GM21381 (cell line): ENCODE measurements at regions not wholly inside any gene's neighbourhood (a gene's known extent, or its start where the extent isn't known, plus 50 kb on each side); places are given as distances from the start of the nearest gene placed in this dataset.

ENCODE experiments used
- ATAC-seq: cut with Tn5 transposase; IDR thresholded peaks from one replicate; pipeline ENCODE4 v1.9.1; 2021; ENCODE audit warnings: mild to moderate bottlenecking, moderate library complexity; ENCODE audit not compliant: unreplicated experiment

DNA sequence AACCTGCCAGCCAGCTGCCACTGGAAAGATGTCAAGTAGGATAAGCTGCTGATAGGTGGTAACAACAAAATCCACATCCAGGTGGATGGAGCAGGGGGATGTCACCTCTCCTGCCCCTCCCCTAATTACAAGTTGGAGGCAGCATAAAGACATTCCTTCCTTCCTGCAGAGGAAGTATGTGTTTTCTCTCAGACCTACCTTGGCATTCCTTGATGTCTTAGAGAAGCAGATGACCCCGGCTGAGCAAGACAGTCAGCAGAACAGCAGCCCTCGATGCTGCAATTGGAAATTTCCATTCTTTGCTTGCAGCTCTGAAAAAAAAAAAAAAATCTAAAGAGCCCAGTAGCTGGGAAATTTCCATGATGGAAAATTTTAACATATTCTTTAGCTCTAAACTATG, 137.5 kb upstream of the MKLN1 start:
- ATAC-seq = no peak

DNA sequence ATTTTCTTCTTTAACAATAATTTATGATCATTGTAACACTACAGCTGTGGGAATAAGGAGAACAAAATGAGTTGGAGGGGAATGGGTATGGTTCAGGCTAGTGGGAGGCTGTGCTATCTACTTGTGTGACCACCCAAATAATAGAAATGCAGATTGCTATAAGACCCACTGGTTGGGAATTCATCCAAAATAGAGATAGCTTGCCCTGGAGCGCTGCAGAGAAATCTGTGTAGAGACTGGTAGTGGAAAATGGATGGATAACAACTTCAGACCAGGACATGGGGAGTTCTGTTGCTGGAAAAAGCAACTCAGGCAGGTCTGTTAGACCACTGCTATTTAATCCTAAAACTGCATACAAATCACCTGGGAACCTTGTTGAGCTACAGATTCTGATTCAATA, 137.1 kb upstream of the MKLN1 start:
- no peak for ATAC-seq

DNA sequence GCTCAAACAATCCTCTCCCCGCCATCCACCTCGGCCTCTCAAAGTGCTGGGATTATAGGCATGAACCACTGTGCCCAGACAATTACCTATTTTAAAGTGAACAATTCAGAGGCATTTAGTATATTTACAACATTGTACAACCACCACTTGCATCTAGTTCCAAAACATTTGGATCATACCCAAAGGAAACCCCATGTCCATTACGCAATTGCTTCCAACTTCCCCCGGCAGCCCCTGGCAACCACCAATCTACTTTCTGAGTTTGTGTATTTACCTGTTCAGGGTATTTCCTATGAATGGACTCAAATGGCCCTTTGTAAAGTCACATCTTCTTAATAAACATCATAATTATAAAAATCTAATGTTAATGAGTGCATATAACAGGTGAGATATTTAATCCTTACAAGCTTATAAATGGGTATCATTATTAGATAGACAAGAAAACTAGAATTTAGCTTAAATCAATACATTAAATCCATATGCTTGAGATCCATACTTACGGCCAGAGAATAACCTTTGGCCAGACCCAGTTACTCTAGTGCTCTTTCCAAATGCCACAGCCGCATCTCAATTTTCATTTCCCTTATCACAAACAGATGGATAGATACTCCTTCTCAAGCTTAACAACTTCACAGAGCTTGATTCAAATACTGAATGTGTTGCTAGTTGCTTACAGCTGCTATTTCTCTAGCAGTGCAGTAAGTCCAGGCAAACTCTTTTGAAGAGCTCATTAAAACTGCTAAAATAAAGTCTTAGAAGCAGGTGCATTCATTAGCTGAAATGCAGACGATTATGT, 133.4 kb upstream of the MKLN1 start:
- ATAC-seq = no peak

GRCh38 chr7:131196803-131197202, 130.9 kb upstream of the MKLN1 start:
- no peak for ATAC-seq

DNA sequence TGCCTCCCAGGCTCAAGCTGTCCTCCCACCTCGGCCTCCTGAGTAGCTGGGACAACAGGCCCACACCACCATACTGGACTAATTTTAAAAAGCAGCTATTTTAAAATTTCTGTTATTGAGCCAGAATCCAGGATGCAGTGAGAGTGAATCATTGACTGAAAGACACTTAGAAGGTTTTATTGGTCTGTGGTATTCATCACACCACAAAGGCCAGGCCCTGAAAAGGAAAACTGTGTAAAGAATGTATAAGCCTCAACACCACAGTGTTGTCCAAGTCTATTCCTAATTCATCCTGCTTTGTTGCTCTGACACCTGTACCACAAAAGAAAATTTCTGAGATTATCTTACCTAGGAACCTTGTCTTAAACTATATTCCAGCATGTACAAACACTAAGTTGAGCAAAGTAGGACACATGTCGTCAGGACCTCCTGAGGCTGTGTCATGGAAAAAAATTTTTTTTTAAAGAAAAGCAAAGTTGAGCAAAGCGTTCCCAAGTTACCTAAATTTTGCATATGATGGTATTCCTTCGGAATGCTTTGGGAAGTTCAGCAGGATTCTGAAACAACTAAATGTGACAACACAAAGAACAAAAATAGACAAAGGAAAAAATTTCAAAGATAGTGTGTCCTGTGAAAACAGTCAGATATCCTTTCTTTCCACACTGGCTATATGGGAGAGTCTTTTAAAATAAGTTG, 129.6 kb upstream of the MKLN1 start:
- no peak for ATAC-seq

GRCh38 chr7:131202451-131202850, 125.2 kb upstream of the MKLN1 start:
- ATAC-seq = no peak

- no peak for ATAC-seq
These were observed 124.2 kb upstream of the MKLN1 start for GRCh38 chr7:131203291-131203976.

DNA sequence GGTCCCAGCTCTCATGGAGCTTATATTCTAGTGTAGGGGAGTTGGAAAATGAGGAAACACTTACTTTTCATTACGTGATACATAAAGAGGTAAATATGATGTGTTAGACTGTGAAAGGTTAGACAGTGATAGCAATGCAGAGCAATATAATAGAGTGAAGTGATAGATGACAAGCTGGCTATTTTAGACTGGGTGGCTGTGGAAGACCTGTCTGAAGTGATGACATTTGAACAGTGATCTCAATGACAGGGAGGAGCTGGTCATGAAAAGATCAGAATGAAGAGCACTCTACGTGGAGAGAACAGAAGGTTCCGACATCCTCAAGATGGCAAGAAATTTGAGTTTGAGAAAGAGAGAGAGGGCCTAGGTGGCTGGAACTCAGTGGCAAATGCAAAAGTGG, 118.9 kb upstream of the MKLN1 start:
- ATAC-seq = no peak

GRCh38 chr7:131210618-131211017, 117.1 kb upstream of the MKLN1 start:
- ATAC-seq = no peak

GRCh38 chr7:131211500-131211899, 116.2 kb upstream of the MKLN1 start:
- ATAC-seq = no peak

DNA sequence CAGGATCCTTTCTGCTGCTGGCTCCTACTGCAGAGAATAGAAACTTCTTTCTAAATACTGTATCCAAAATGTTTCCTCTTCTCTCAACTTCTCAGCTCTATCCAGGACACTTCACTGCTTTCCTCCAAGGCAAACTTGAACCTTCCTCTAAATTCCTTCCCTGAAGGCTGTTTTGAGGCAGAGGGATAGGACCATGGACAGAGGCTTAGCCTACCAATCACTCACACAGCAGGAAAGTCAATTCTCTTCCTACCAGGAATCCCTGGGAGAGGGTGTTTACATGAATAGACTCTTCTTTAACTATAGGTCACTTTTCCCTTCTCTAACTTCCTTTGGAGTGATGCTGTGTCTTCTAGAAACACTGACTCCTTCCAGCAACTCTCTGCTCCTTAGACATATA, 115.6 kb upstream of the MKLN1 start:
- ATAC-seq = no peak

- no peak for ATAC-seq
These were observed 108.9 kb upstream of the MKLN1 start for GRCh38 chr7:131218727-131219128.

- ATAC-seq = no peak
These were observed 108.2 kb upstream of the MKLN1 start for GRCh38 chr7:131219312-131220041.

DNA sequence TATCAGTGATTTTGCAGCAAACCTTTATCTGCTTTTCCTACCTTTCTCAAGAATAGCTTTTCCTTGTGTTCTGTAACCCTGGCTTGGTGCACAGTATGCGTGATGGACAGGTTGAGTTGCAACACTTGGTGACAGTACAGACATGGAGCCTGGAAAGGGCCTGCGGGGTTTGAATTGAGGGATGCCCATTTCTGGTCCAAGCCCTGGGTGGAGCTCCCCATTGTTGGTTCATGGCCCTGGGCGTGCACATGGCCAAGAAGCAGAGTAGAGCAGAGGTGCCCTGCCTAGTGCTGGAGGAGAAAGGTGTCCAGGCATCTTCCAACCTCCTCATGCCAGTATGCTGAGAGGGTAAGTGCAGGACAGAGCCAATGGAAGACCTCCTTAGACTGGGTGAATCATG, 106.6 kb upstream of the MKLN1 start:
- ATAC-seq = no peak

DNA sequence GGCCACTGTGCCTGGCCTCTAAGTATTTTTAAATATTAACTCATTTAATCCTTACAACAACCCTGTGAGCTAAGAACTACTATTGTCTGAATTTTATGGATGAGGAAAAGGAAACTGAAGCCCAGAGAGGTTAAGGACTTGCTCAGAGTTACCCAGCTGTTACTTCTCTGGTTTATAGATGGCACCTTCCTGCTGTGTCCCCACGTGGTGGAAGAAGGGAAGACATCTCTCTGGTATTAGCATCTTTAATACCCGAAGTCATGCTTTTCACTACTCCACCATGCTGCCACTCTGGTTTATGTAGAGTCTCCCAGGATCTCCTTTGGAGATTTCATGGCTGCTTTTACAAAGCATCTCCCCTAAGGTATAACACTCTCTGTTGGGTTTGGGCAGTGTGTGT, 105.5 kb upstream of the MKLN1 start:
- ATAC-seq = no peak

DNA sequence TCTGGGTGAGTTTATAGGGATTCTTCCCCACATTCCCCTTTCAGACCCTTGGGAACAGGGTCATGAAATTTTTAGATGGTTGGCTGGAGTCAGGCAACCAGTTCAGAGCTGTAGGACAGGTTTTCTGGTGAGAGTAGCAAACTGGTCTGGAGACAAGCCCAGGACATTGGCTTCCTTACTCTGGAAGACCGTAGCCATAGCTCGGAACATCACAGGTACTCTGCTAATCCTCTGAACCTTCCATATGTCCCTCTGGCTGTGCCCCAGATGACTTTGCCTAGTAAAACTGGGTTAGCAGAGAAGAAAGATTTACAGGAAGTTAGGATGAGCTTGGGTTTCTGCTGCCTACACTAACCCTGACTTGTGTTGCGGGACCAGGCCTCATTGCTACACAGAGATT, 104.5 kb upstream of the MKLN1 start:
- no peak for ATAC-seq

DNA sequence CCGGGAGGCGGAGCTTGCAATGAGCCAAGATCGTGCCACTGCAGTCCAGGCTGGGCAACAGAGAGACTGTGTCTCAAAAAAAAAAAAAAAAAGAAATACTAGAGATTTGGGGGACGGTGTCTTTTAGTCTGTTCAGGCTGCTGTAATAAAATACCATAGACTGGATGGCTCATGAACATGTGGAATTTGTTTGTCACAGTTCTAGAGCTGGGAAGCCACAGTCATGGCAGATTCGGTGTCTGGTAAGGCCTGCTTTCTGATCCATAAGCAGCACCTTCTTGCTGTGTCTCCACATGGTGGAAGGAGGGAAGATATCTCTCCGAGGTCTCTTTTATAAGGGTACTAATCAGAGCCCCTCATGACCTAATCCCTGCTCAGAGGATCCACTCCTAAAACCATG, 102.7 kb upstream of the MKLN1 start:
- no peak for ATAC-seq

DNA sequence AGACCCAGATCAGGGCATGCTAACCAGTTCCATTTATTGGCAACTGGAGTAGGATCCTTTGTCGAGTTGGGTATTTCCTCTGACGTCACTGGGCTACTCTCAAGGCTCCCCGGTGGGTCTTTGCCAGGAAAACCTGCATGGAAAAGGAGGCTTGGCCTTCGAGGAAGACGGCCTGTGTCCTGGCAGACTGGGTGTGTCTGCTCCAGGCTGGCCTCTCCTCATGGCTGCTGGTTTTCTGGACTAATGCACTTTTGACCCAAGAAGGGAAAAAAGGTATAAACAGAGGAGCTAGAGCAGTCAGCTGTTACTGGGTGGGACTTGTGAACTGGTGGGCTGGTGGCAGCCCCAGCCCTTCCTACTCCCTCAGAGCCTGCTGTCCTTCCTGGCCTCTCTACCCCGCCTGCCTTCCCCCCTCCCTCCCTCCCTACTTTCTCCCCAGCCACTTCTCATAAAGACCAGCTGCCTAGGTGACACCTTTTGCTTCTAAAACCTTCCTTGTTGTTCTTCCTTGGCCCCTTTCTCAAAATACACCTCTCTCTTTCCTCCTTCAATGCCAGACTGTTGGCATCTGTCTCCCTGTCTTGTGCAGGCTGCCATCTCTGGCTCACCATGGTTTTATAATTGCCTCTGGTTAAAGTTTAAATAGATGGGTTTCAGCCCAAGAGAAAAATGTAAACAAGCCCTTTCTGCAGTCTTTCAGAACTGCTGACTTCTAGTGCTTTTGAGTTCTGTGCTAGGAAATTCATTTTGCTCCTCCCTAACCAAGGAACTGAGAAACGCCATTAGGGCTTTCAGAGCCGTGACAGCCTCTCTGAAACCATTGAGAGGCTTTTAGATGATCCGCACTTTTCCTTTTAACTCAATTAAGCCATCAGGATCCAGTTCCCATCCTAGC, 101.8 kb upstream of the MKLN1 start:
- ATAC-seq = no peak

- ATAC-seq = no peak
These were observed 101.2 kb upstream of the MKLN1 start for GRCh38 chr7:131226514-131226865.
